Thymus (tissue), 11 donors: ENCODE measurements at regions not wholly inside any gene's neighbourhood (a gene's known extent, or its start where the extent isn't known, plus 50 kb on each side); places are given as distances from the start of the nearest gene placed in this dataset.

Experiments
- DNase-seq, 9 donors: peaks; one replicate each; pipeline ENCODE4 v3.0.0-alpha.2; 2013; ENCODE audit warnings: low spot score in 9 of 9, low read depth in 6 of 9, missing footprints in 1 of 9
- H3K27ac ChIP-seq, 2 donors: one replicate each; pipeline ENCODE4 v1.5.1; 2013; ENCODE audit warnings: control low read depth in 1 of 2, low read depth in 1 of 2, low read length in 1 of 2, mild to moderate bottlenecking in 1 of 2, moderate library complexity in 1 of 2
- H3K27me3 ChIP-seq, 2 donors: one replicate each; pipeline ENCODE4 v1.5.1; 2013; ENCODE audit warnings: low read length in 1 of 2; ENCODE audit not compliant: control insufficient read depth in 2 of 2, insufficient read depth in 1 of 2
- H3K36me3 ChIP-seq, 2 donors: one replicate each; pipeline ENCODE4 v1.5.1; 2013; ENCODE audit warnings: low read length in 1 of 2, mild to moderate bottlenecking in 1 of 2, moderate library complexity in 1 of 2; ENCODE audit not compliant: control insufficient read depth in 2 of 2, insufficient read depth in 2 of 2
- H3K4me1 ChIP-seq, 2 donors: one replicate each; pipeline ENCODE4 v1.5.1; 2013; ENCODE audit warnings: low read length in 2 of 2; ENCODE audit not compliant: control insufficient read depth in 2 of 2, insufficient read depth in 2 of 2
- H3K4me3 ChIP-seq, 2 donors: one replicate each; pipeline ENCODE4 v1.5.1; 2013; ENCODE audit warnings: low read length in 2 of 2, control low read depth in 1 of 2, mild to moderate bottlenecking in 1 of 2
- H3K9me3 ChIP-seq, 2 donors: one replicate each; pipeline ENCODE4 v1.5.1; 2013; ENCODE audit warnings: low read length in 1 of 2, mild to moderate bottlenecking in 1 of 2; ENCODE audit not compliant: control insufficient read depth in 2 of 2, insufficient read depth in 1 of 2
- WGBS: extraction: QIAGEN DNeasy Blood & Tissue Kit; methylation state at CpG from one replicate; pipeline ENCODE4 v1.1.7; 2013; 5-methylcytosine and 5-hydroxymethylcytosine counted together
- donor health status: healthy.

DNA sequence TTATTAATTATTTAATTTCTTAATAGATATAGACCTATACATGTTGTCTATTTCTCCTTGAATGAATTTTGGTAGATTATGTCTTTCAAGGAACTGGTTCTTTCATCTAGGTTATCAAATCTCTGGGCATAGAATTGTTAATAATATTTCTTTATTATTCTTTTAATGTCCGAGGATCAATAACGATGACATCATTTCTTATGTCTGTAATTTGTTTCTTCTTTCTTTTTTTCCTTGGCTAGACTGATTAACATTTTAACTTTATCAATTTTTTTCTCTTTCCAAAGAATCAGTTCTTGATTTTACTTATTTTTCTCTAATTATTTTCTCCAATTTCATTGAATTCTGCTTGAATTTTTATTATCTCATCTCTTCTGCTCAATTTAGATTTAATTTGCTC is 156.0 kb downstream of the ISL1 start:
- 95% methylated on average over 2 of the region's 2 CpGs for WGBS

DNA sequence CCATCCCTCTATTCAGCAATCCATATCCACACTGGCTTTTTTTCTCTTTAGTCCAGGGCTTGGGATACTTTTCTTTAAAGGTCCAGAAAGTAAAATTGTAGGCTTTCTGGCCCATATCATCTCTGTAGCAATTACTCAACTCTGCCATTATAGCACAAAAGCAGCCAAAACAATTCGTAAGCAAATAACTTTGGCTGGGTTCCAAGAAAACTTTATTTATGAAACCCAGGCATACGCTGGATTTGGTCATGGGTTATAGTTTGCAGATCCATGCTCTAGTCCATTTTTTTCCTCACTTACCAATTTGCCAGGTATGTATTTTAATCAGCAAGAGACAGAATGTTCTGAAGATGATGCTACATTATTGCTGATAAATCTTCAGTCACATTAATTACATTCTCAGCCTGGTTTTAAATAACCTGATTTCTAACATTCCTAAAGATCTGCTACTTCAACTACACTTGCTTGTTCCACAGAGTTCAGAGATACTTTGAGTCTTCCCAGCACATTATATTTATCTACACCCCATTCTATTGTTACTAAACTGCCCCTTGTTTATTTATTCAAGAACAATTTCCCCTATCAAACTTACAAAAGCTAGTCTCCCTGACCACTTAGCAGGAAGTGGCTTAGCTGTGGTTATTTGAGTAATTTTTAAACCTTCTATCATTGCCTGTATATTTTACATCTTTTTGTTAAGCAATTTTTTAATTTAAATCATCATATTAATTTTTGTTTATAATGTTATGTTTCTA is 161.0 kb downstream of the ISL1 start:
- Histone ChIP-seq H3K9me3 (no peaks in the 10 kb centered on the region), H3K36me3 (no peaks in the 10 kb centered on the region), H3K4me1 (no peaks in the 10 kb centered on the region), H3K4me3 (no peak overlapping the region), H3K27ac (no peak overlapping the region), H3K27me3 (no peaks in the 10 kb centered on the region)
- WGBS: 85% methylated on average over 2 of the region's 2 CpGs
- no peak for DNase-seq

More for the DNA sequence above, 156.0 kb downstream of the ISL1 start:
- H3K36me3 ChIP-seq: no peaks in the 10 kb centered on the region
- H3K27me3 ChIP-seq: no peaks in the 10 kb centered on the region
- DNase-seq: no peak
- no peaks in the 10 kb centered on the region for H3K4me1 ChIP-seq
- H3K4me3 ChIP-seq: no peak overlapping the region
- H3K9me3 ChIP-seq: no peaks in the 10 kb centered on the region
- no peak overlapping the region for H3K27ac ChIP-seq

DNA sequence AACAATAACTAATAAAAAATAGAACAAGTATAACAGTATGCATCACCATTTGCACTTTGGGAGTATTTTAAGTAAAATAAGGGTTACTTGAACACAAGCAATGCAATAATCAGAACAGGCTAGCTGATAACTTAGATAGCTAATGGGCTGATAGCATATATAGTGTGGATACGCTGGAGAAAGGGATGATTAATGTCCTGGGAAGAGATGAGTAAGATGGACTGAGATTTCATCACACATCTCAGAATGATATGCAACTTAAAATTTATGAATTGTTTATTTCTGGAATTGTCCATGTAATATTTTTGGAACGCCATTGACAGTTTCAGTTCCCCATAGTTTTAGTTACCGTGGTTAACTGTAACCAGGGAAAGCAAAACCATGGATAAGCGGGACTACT is 173.6 kb downstream of the ISL1 start:
- Histone ChIP-seq H3K27ac (no peak overlapping the region), H3K36me3 (no peaks in the 10 kb centered on the region), H3K9me3 (no peaks in the 10 kb centered on the region), H3K4me3 (no peak overlapping the region), H3K4me1 (no peaks in the 10 kb centered on the region), H3K27me3 (no peaks in the 10 kb centered on the region)
- no peak for DNase-seq
- WGBS: 94% methylated on average over 4 of the region's 4 CpGs

DNA sequence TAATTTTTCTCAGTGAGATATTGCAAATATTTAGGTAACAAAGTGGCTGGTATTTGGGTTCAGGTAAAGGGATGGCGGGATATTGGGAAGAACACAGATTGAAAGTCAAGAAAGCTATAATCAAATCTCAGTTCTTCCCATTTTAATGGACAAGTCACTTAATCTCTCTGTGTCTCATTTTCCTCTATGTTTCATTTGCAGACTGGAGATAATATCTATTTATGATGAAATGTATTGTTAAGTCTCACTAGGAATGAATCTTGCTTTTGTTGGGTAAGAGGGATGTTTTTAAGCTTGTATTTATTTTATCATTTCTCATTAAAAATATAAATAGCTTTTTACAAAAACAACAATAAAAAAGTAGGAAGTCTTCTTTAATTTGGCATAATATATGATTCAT is 175.4 kb downstream of the ISL1 start:
- 97% methylated on average over 1 of the region's 1 CpG for WGBS
- Histone ChIP-seq H3K27me3 (no peaks in the 10 kb centered on the region), H3K36me3 (no peaks in the 10 kb centered on the region)

DNA sequence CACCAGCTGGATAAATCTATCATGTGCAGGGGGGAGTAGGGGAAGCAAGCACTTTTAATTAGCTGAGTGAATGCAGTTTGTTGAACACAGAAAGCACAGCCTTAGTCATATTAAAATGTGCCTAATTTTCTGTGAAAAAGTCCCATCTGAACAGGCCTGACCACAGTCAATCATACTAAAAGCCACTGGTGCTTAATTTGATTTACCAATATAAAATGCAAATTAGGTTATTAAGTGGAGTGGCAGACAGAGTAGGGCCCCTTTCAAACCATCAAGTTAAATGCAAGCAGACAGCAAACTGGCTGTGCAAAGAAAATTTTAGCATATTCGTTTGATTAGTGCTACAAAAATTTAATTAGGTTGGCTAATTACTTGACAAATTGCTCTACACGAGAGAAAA is 176.1 kb downstream of the ISL1 start:
- H3K36me3 ChIP-seq: no peaks in the 10 kb centered on the region
- WGBS: 85% methylated on average over 2 of the region's 2 CpGs
- DNase-seq: no peak
- no peaks in the 10 kb centered on the region for H3K9me3 ChIP-seq
- H3K4me3 ChIP-seq: no peak overlapping the region
- H3K27ac ChIP-seq: no peak overlapping the region
- H3K4me1 ChIP-seq: no peaks in the 10 kb centered on the region
- no peaks in the 10 kb centered on the region for H3K27me3 ChIP-seq

More for the DNA sequence above, 175.4 kb downstream of the ISL1 start:
- no peaks in the 10 kb centered on the region for H3K4me1 ChIP-seq
- no peak overlapping the region for H3K4me3 ChIP-seq
- no peaks in the 10 kb centered on the region for H3K9me3 ChIP-seq
- H3K27ac ChIP-seq: no peak overlapping the region
- DNase-seq: no peak

DNA sequence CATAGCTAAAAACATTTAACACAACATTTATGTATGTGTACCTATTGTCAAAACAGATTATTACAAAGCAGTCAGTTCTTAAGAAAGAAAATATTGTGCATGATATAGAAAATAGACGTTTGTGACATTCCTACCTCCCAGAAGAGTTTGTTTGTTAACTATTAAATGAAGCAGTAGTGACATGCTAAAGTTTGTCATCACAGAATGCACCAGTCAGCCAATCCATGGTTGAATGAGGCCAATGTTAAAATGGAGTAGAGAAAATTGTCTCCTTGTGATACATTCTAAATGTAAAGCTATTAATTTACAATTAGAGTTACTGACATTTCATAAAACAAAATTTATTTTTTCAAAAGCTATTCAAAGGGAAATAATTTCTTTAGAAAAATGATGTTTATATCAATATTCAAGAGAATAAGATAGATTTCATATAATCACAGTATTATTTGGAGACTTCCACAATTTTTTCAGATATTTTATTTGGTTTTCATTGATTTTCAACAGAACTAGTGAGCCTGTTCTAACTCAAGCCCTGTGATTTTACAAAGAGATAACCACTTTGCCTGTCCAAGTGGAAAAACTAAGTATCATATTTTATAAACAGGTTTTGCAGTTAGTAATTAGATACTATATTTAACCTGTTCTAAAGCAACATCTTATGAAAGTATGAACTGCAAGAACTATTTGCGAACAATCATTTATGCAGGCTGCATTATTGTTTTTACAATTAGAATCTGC is 176.8 kb downstream of the ISL1 start:
- Histone ChIP-seq H3K27ac (no peak overlapping the region), H3K4me1 (no peaks in the 10 kb centered on the region), H3K9me3 (no peaks in the 10 kb centered on the region), H3K36me3 (no peaks in the 10 kb centered on the region), H3K4me3 (no peak overlapping the region), H3K27me3 (no peaks in the 10 kb centered on the region)
- no peak for DNase-seq
- 71% methylated on average over 2 of the region's 2 CpGs for whole genome bisulfite sequencing

DNA sequence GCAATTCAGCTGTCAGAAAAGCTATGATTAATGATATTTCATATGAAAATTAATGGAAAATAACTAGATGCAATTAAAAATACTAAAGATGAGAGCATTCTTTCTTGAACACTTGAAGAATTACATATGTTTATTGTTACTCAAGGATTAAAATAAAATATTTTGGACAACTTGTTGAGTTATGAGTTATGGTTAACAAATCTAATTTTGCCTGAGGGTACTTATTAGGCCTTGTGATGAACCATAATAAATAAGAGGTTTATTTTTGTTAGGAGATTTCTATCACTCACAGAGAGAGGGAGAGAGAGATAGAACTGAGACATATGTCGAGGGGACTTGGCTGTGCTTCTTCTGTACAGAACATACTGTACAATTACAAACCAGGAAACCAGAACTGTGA is 183.7 kb downstream of the ISL1 start:
- H3K4me3 ChIP-seq: no peak overlapping the region
- no peak for DNase-seq
- H3K27ac ChIP-seq: no peak overlapping the region
- H3K4me1 ChIP-seq: no peaks in the 10 kb centered on the region
- H3K27me3 ChIP-seq: no peaks in the 10 kb centered on the region
- no peaks in the 10 kb centered on the region for H3K36me3 ChIP-seq
- no peaks in the 10 kb centered on the region for H3K9me3 ChIP-seq
- WGBS: 79% methylated on average over 1 of the region's 1 CpG

DNA sequence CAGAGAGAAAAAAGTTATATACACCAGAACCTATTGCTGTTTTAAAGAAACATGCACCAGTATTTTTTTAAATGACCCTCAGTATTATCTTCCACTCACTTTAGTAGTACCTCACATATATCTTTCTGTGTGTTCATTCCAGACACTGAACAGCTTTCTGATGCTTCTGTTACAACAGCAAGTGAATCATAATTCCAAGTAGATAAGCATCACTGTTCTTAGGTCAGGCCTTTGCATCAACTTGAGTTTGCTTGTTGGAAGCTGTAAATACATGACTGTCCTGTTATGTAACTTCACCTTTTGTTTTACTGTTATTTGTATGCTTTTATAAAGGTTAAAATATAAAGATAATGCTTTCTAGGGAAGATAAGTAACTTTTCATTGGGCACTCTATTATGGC is 184.4 kb downstream of the ISL1 start:
- Histone ChIP-seq H3K4me3 (no peak overlapping the region), H3K27ac (no peak overlapping the region)
- no peak for DNase-seq

DNA sequence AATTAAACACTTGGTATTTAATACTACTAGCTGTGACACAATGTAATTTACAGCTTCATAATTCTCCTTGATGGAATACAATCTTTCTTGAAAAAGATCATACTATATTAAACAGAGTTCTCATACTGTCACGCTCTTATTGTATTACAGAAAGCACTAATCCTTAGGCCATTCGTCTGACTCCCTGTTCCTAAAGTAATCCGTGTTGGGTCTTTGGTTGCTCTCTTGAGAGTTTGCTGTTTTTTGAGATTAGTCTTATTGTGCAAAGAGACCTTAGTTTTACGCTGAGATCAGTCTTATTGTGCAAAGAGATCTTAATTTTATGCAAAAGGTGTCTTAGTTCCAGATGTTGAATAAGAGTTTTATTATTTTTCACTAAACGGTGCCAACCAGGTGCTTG is 190.6 kb downstream of the ISL1 start:
- no peaks in the 10 kb centered on the region for H3K36me3 ChIP-seq
- WGBS: 66% methylated on average over 5 of the region's 5 CpGs

More for the DNA sequence above, 184.4 kb downstream of the ISL1 start:
- Histone ChIP-seq H3K9me3 (no peaks in the 10 kb centered on the region), H3K27me3 (no peaks in the 10 kb centered on the region), H3K4me1 (no peaks in the 10 kb centered on the region), H3K36me3 (no peaks in the 10 kb centered on the region)

More for the DNA sequence above, 190.6 kb downstream of the ISL1 start:
- no peaks in the 10 kb centered on the region for H3K4me1 ChIP-seq
- H3K27ac ChIP-seq: no peak overlapping the region
- no peak for DNase-seq
- no peak overlapping the region for H3K4me3 ChIP-seq
- no peaks in the 10 kb centered on the region for H3K9me3 ChIP-seq
- no peaks in the 10 kb centered on the region for H3K27me3 ChIP-seq
